NCI-H510A treated with DMSO at 0.1 percent for 48 hours (cell line): ENCODE measurements at regions not wholly inside any gene's neighbourhood (a gene's known extent, or its start where the extent isn't known, plus 50 kb on each side); places are given as distances from the start of the nearest gene placed in this dataset.

ENCODE experiments used
- DNase-seq: peaks from one replicate; lab custom pipeline; 2025; lab: John Stamatoyannopoulos, UW

GRCh38 chr2:21438949-21439348 lies 315.2 kb downstream of the TDRD15 start:
- DNase-seq = no peak

- no peak for DNase-seq
These were observed 317.7 kb downstream of the TDRD15 start for GRCh38 chr2:21441442-21441841.

- DNase-seq = no peak
These were observed 319.8 kb downstream of the TDRD15 start for GRCh38 chr2:21443494-21444105.

GRCh38 chr2:21449881-21450280 lies 326.1 kb downstream of the TDRD15 start:
- DNase-seq = no peak

GRCh38 chr2:21451403-21451802 lies 327.6 kb downstream of the TDRD15 start:
- DNase-seq = no peak

- no peak for DNase-seq
These were observed 328.5 kb downstream of the TDRD15 start for GRCh38 chr2:21452263-21452662.

- DNase-seq = no peak
These were observed 328.9 kb downstream of the TDRD15 start for GRCh38 chr2:21452678-21453077.

- no peak for DNase-seq
These were observed 330.1 kb downstream of the TDRD15 start for GRCh38 chr2:21453723-21454450.

GRCh38 chr2:21454839-21455238 lies 331.1 kb downstream of the TDRD15 start:
- no peak for DNase-seq

GRCh38 chr2:21461754-21462240 lies 338.0 kb downstream of the TDRD15 start:
- no peak for DNase-seq

GRCh38 chr2:21466341-21466927 lies 342.7 kb downstream of the TDRD15 start:
- DNase-seq = no peak

- no peak for DNase-seq
These were observed 343.6 kb downstream of the TDRD15 start for GRCh38 chr2:21467280-21467818.

- no peak for DNase-seq
These were observed 344.1 kb downstream of the TDRD15 start for GRCh38 chr2:21467910-21468309.

- DNase-seq = no peak
These were observed 344.9 kb downstream of the TDRD15 start for GRCh38 chr2:21468624-21469023.

- DNase-seq = no peak
These were observed 345.4 kb downstream of the TDRD15 start for GRCh38 chr2:21469158-21469557.

- DNase-seq = no peak
These were observed 345.8 kb downstream of the TDRD15 start for GRCh38 chr2:21469564-21469963.

GRCh38 chr2:21480162-21480561 lies 356.4 kb downstream of the TDRD15 start:
- DNase-seq = no peak

- DNase-seq = no peak
These were observed 360.9 kb downstream of the TDRD15 start for GRCh38 chr2:21484643-21485042.

- DNase-seq = no peak
These were observed 362.7 kb downstream of the TDRD15 start for GRCh38 chr2:21486445-21486844.

GRCh38 chr2:21489080-21489479 lies 365.3 kb downstream of the TDRD15 start:
- no peak for DNase-seq

- no peak for DNase-seq
These were observed 374.2 kb downstream of the TDRD15 start for GRCh38 chr2:21498016-21498415.

GRCh38 chr2:21500401-21500945 lies 376.7 kb downstream of the TDRD15 start:
- DNase-seq = no peak
